Vagina (tissue), 2 donors: ENCODE measurements at regions not wholly inside any gene's neighbourhood (a gene's known extent, or its start where the extent isn't known, plus 50 kb on each side); places are given as distances from the start of the nearest gene placed in this dataset.

Experiments used
- DNase-seq, 2 donors: peaks; one replicate each; pipeline ENCODE4 v3.0.0-alpha.2; 2017; ENCODE audit errors: extremely low spot score in 2 of 2
- H3K27ac ChIP-seq: fragments of 200-600 bp; sonication (generic); one replicate; pipeline ENCODE4 v1.5.1; 2019
- H3K27me3 ChIP-seq: fragments of 200-600 bp; sonication (generic); one replicate; pipeline ENCODE4 v1.5.1; 2019
- H3K36me3 ChIP-seq, 2 donors: fragments of 200-600 bp; sonication (generic); one replicate each; pipeline ENCODE4 v1.5.1; 2017 to 2019
- H3K4me1 ChIP-seq: fragments of 200-600 bp; sonication (generic); one replicate; pipeline ENCODE4 v1.5.1; 2019
- H3K4me3 ChIP-seq, 2 donors: fragments of 200-600 bp; sonication (generic); 1 replicate in 1 of 2; 2 replicates in 1 of 2; pipeline ENCODE4 v1.5.1; 2016 to 2019
- H3K9me3 ChIP-seq: fragments of 200-600 bp; sonication (generic); one replicate; pipeline ENCODE4 v1.5.1; 2019
- CTCF ChIP-seq, 3 experiments: fragments of 450-650 bp in 2 of 3; fragments of 200-600 bp in 1 of 3; sonication (generic) in 1 of 3; IDR thresholded peaks; one replicate each; pipeline ENCODE4 v1.5.1; 2017 to 2019; ENCODE audit warnings: antibody characterized with exemption in 3 of 3, mild to moderate bottlenecking in 2 of 3, moderate library complexity in 2 of 3
- POLR2A ChIP-seq, 2 donors: fragments of 450-650 bp; IDR thresholded peaks; one replicate each; pipeline ENCODE4 v1.6.1; 2017; ENCODE audit warnings: antibody characterized with exemption in 2 of 2, mild to moderate bottlenecking in 2 of 2, moderate library complexity in 2 of 2
- POLR2AphosphoS5 ChIP-seq, 2 donors: sonication (generic); formaldehyde crosslinking; IDR thresholded peaks; one replicate each; pipeline ENCODE4 v1.9.0; 2017; ENCODE audit warnings: antibody characterized with exemption in 2 of 2, mild to moderate bottlenecking in 2 of 2, low read depth in 1 of 2; ENCODE audit not compliant: insufficient read depth in 1 of 2
- intact Hi-C: fragments of 100-400 bp; cut with DNase I; formaldehyde crosslinking; loops from one replicate; pipeline ENCODE4 v1.15.1; 2023

- no peaks in the 10 kb centered on the region for H3K27me3 ChIP-seq
- no peak overlapping the region for H3K4me3 ChIP-seq
- no peak for DNase-seq
- no peaks in the 10 kb centered on the region for H3K36me3 ChIP-seq
- no peaks in the 10 kb centered on the region for H3K4me1 ChIP-seq
- H3K27ac ChIP-seq = no peak overlapping the region
- no peaks in the 10 kb centered on the region for H3K9me3 ChIP-seq
- no peak for TF ChIP-seq POLR2A (IDR thresholded peaks at IDR 0.05)
- TF ChIP-seq CTCF (IDR thresholded peaks at IDR 0.05) = no peak
- TF ChIP-seq POLR2AphosphoS5 (IDR thresholded peaks at IDR 0.05; ENCODE audit: insufficient read depth in 1 of 2, low read depth in 1 of 2) = no peak
- intact Hi-C loops = no loop called here
Measured at GRCh38 chr12:76713986-76714385, 49.9 kb upstream of the ZDHHC17 start.
